ENCODE measurements at regions not wholly inside any gene's neighbourhood (a gene's known extent, or its start where the extent isn't known, plus 50 kb on each side); places are given as distances from the start of the nearest gene placed in this dataset.
A peak's percentile ranks its signal among the peaks of the same experiment; 100 is the strongest.

DNA sequence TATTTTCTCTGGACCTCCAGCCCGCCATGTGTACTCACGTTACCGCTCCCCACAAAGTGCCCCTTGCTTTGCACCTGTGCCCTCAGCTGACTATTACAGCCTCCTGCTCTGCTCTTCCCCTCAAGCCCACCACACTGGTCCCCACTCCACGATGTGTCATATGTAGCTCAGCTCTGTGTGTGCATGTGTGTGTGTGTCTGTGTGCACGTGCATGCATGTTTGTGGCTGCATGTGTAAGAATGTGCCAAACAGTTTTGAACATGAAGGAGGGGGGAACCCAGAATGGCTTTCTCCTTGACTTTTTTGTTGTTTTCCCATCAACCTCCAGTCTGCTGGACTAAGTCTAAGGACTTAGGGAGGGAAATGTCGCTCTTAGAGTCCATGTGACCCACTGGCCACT is 54.8 kb upstream of the BTRC start:
- no peak overlapping the region for H3K4me3 ChIP-seq (ENCODE audit: low read length)
- no peak for DNase-seq (ENCODE audit: low read depth)
- TF ChIP-seq, protein P1, sequence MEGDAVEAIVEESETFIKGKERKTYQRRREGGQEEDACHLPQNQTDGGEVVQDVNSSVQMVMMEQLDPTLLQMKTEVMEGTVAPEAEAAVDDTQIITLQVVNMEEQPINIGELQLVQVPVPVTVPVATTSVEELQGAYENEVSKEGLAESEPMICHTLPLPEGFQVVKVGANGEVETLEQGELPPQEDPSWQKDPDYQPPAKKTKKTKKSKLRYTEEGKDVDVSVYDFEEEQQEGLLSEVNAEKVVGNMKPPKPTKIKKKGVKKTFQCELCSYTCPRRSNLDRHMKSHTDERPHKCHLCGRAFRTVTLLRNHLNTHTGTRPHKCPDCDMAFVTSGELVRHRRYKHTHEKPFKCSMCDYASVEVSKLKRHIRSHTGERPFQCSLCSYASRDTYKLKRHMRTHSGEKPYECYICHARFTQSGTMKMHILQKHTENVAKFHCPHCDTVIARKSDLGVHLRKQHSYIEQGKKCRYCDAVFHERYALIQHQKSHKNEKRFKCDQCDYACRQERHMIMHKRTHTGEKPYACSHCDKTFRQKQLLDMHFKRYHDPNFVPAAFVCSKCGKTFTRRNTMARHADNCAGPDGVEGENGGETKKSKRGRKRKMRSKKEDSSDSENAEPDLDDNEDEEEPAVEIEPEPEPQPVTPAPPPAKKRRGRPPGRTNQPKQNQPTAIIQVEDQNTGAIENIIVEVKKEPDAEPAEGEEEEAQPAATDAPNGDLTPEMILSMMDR (conservative IDR thresholded peaks at IDR 0.05; ENCODE audit: low read depth, low read length), result no peak

DNA sequence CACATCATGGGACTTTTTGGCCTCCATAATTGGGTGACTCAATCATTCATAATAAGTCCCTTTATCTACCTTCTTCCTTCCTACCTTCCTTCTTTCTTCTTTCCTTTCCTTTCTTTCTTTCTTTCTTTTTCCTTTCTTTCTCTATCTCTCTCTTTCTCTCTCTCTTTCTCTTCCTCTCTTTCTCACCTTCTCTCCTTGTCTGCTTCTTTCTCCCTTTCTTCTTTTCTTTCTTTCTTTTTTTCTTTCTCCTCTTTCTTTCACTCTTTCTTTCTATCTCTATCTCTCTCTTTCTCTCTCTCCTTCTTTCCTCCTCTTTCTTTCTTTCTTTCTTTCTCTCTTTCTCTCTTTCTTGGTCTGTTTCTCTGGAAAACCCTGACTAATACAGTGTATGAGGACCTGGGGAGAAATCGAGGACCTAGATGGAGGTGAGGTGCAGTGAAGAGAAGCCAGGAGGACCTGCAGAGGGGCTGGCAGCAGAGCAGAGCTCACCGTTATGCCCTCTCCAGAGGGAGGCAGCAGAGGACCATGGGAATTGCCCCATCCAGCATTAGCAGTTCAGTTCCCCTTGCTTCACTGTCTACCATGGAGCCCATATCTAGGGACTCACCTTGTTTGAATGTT is 52.7 kb upstream of the BTRC start:
- no peak for DNase-seq (ENCODE audit: low read depth)
- no peak overlapping the region for H3K4me3 ChIP-seq (ENCODE audit: low read length)
- TF ChIP-seq, protein P1 (conservative IDR thresholded peaks at IDR 0.05; ENCODE audit: low read depth, low read length), result peak; percentile 58

DNA sequence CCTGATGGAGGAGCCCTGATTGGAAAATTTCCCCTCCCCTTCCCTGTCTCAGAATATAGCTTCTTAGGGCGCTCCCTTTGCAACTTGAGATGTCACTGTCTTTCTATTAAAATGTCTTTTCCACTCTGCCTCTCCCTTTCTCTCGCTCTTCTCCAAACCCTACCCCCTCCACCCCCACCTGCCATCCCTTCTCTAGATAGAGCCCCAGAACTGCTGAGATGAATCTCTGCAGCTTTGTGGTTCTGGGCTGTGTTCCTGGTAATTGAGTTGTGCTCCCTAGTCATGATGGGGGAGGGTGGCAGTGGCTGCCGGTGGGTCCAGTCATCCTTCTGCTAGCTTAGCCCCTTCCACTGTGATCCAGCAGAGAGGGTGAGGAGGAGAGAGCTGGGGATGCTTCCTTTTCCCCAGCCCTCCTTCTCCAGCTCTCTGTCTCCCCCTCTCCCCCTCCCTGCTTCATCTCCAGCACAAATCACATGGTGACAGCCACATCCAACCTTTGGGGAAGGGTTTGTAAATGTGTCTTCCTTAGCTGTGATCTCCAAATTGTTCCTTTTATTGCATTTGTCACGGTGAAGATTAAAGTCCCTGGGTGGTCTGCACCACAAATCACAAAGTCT is 50.8 kb upstream of the BTRC start:
- no peak for DNase-seq (ENCODE audit: low read depth)

More for the DNA sequence above, 50.8 kb upstream of the BTRC start:
- TF ChIP-seq, protein P1 (conservative IDR thresholded peaks at IDR 0.05; ENCODE audit: low read depth, low read length), result no peak
- no peak overlapping the region for H3K4me3 ChIP-seq (ENCODE audit: low read length)
